Esophagus squamous epithelium (tissue), 5 donors: ENCODE measurements at regions not wholly inside any gene's neighbourhood (a gene's known extent, or its start where the extent isn't known, plus 50 kb on each side); places are given as distances from the start of the nearest gene placed in this dataset.

ENCODE experiments used
- DNase-seq: peaks from one replicate; lab custom pipeline; 2025; lab: John Stamatoyannopoulos, UW
- H3K27ac ChIP-seq, 4 donors: fragments of 200-600 bp; sonication (generic); one replicate each; pipeline ENCODE4 v1.5.1; 2016 to 2019; ENCODE audit warnings: mild to moderate bottlenecking in 1 of 4
- H3K27me3 ChIP-seq, 4 donors: fragments of 200-600 bp; sonication (generic); 1 replicate in 3 of 4; 2 replicates in 1 of 4; pipeline versions ENCODE4 v1.5.1 to v1.6.0; 2017 to 2021; ENCODE audit warnings: antibody characterized with exemption in 1 of 4
- H3K36me3 ChIP-seq, 3 donors: fragments of 200-600 bp; sonication (generic); one replicate each; pipeline ENCODE4 v1.5.1; 2016 to 2019
- H3K4me1 ChIP-seq, 3 donors: fragments of 200-600 bp; sonication (generic); one replicate each; pipeline ENCODE4 v1.5.1; 2017 to 2019
- H3K4me3 ChIP-seq, 4 donors: fragments of 200-600 bp; sonication (generic); 1 replicate in 3 of 4; 2 replicates in 1 of 4; pipeline ENCODE4 v1.5.1; 2016 to 2019; ENCODE audit warnings: mild to moderate bottlenecking in 2 of 4, moderate library complexity in 1 of 4
- H3K9me3 ChIP-seq, 3 donors: fragments of 200-600 bp; sonication (generic); one replicate each; pipeline ENCODE4 v1.5.1; 2016 to 2019
- POLR2A ChIP-seq, 4 donors: fragments of 450-650 bp; IDR thresholded peaks; one replicate each; pipeline ENCODE4 v1.6.1; 2017; ENCODE audit warnings: antibody characterized with exemption in 4 of 4, mild to moderate bottlenecking in 4 of 4, moderate library complexity in 3 of 4
- WGBS, 2 donors: methylation state at CpG; one replicate each; pipeline ENCODE4 v1.1.5; 2018; 5-methylcytosine and 5-hydroxymethylcytosine counted together
- intact Hi-C: fragments of 100-400 bp; cut with DNase I; formaldehyde crosslinking; loops from one replicate; pipeline ENCODE4 v1.15.0; 2022
- TF ChIP-seq, protein P1 (sequence below), 6 experiments: fragments of 450-650 bp in 4 of 6; fragments of 200-600 bp in 2 of 6; sonication (generic) in 2 of 6; IDR thresholded peaks; one replicate each; pipeline ENCODE4 v1.5.1; 2016 to 2019; ENCODE audit warnings: antibody characterized with exemption in 6 of 6, mild to moderate bottlenecking in 4 of 6, moderate library complexity in 4 of 6
- donor health status: DM: yes; HTN: yes; CAD: no.

DNA sequence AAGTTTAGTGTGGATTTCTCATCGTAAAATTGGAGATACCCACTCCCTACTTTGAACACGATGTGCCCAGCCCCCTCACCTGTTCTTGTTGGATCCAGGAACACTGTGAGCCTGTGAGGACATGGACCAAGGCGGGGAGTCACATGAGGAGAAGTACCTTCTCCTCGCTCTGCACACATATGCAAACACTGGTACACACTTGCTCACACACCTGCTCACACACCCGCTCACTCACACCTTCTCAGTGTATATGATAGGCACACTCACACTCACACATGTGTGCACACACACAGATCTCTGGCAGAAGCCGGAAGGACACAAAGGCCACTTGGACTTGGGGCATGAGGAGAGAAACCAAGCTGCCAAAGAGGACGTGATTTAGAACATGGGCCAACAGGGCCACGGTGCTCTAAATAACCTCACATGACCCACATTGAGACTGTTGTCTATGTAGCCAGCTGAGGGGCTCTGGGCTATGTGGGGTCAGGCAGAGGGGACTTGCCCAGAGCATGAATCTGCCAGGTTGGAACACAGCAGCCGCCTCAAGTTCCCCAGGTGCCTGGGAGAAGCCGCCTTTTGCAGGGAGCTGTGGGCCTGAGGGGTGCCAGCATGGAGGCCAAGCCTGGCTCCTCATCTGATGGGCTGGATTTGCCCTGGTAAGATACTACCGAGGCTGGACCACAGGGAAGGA, 283.0 kb upstream of the IRX4 start:
- peaks cover 0 to 32% (median 0%) of the 10 kb centered on the region in 4 donors for H3K27me3 ChIP-seq
- TF ChIP-seq, protein P1, sequence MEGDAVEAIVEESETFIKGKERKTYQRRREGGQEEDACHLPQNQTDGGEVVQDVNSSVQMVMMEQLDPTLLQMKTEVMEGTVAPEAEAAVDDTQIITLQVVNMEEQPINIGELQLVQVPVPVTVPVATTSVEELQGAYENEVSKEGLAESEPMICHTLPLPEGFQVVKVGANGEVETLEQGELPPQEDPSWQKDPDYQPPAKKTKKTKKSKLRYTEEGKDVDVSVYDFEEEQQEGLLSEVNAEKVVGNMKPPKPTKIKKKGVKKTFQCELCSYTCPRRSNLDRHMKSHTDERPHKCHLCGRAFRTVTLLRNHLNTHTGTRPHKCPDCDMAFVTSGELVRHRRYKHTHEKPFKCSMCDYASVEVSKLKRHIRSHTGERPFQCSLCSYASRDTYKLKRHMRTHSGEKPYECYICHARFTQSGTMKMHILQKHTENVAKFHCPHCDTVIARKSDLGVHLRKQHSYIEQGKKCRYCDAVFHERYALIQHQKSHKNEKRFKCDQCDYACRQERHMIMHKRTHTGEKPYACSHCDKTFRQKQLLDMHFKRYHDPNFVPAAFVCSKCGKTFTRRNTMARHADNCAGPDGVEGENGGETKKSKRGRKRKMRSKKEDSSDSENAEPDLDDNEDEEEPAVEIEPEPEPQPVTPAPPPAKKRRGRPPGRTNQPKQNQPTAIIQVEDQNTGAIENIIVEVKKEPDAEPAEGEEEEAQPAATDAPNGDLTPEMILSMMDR (IDR thresholded peaks at IDR 0.05), result no peak
- no peak for TF ChIP-seq POLR2A (IDR thresholded peaks at IDR 0.05)
- no peak overlapping the region for H3K4me3 ChIP-seq
- H3K27ac ChIP-seq, result no peak overlapping the region
- DNase-seq, result no peak
- intact Hi-C loops, result no loop called here
- no peaks in the 10 kb centered on the region for H3K9me3 ChIP-seq
- 59 to 84% methylated on average over 5 to 8 of the region's 11 CpGs for WGBS, 2 donors
- no peaks in the 10 kb centered on the region for H3K36me3 ChIP-seq
- no peaks in the 10 kb centered on the region for H3K4me1 ChIP-seq

DNA sequence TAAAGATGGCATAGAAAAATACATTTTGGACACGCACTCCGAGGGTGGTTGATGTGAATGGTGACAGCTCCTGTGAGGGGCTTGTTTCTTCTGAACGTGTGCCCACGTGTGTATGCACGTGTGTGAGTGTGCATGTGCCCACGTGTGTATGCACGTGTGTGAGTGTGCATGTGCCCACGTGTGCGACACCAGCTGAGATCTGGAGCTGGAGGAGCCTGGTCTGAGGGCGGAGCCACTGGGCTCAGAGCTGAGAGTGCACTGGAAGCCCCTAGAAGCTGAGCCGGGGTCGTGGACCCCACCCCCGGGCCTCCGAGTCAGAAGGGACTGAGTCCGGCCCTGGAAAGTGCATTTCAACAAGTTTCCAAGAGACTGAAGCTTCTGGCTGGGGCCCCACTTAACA, 282.5 kb upstream of the IRX4 start:
- intact Hi-C loops, result no loop called here
- Histone ChIP-seq H3K4me1 (no peaks in the 10 kb centered on the region), H3K9me3 (no peaks in the 10 kb centered on the region), H3K36me3 (no peaks in the 10 kb centered on the region), H3K27me3 (peaks cover 0 to 27% (median 0%) of the 10 kb centered on the region in 4 donors), H3K27ac (no peak overlapping the region), H3K4me3 (no peak overlapping the region)
- TF ChIP-seq, protein P1 (IDR thresholded peaks at IDR 0.05), result no peak
- TF ChIP-seq POLR2A (IDR thresholded peaks at IDR 0.05), result no peak
- WGBS, 2 donors, result 67 to 72% methylated on average over 12 to 15 of the region's 15 CpGs
- DNase-seq, result no peak

DNA sequence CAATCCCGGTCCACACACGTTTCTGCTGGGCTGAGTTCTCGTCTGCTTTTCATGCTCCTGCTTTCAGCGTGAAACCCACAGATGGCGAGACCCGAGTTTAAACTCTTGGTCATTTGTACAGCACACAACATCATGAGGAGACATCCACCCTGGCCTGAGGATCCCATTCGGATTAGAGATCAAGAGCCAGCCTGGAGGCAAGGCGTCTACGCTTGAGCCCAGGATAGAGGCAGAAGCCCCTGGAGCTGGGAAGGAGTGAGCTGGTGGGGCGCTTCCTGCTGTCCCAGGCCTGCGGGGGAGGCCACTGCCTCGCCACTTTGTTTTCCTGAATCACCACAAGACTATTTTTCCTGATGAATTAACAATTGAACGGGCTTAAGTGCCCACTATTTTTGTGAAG, 281.9 kb upstream of the IRX4 start:
- Histone ChIP-seq H3K4me3 (no peak overlapping the region), H3K36me3 (no peaks in the 10 kb centered on the region), H3K4me1 (no peaks in the 10 kb centered on the region), H3K27ac (no peak overlapping the region), H3K9me3 (no peaks in the 10 kb centered on the region), H3K27me3 (peaks cover 0 to 21% (median 0%) of the 10 kb centered on the region in 4 donors)
- intact Hi-C loops, result no loop called here
- TF ChIP-seq, protein P1 (IDR thresholded peaks at IDR 0.05), result no peak
- no peak for TF ChIP-seq POLR2A (IDR thresholded peaks at IDR 0.05)
- 48 to 49% methylated on average over 10 to 11 of the region's 13 CpGs for WGBS, 2 donors
- no peak for DNase-seq

DNA sequence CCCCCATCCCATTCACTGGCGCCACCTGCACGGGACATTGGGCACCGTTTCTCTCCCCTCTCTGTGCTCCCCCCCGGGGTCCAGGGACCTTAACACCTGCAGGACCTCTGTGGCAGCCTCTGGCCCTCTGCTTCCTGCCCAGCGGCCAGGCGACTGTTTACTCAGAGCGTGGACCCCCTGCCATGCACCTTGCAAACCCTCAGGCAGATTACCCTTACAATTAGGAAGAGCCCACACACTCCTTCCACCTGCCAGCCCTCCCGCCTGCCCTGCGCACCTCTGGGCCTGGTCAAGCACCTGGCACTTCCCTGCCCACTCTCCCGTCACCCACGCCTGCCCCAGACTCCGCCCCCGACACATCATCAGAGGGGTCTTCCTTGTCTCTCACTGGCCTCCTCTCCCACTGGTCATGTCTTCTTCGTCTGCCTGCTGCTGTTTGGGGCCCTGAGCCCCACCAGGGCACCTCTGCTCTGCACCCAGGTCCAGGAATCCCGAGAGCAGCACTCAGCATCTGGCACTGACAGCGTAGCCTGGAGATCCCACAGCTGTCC, 281.3 kb upstream of the IRX4 start:
- Histone ChIP-seq H3K9me3 (no peaks in the 10 kb centered on the region), H3K4me3 (no peak overlapping the region), H3K4me1 (no peaks in the 10 kb centered on the region), H3K27me3 (peaks cover 0 to 16% (median 0%) of the 10 kb centered on the region in 4 donors), H3K27ac (no peak overlapping the region), H3K36me3 (no peaks in the 10 kb centered on the region)
- TF ChIP-seq, protein P1 (IDR thresholded peaks at IDR 0.05), result no peak
- TF ChIP-seq POLR2A (IDR thresholded peaks at IDR 0.05), result no peak
- intact Hi-C loops, result no loop called here
- DNase-seq, result no peak
- WGBS, 2 donors, result 57 to 71% methylated on average over 13 to 14 of the region's 16 CpGs

DNA sequence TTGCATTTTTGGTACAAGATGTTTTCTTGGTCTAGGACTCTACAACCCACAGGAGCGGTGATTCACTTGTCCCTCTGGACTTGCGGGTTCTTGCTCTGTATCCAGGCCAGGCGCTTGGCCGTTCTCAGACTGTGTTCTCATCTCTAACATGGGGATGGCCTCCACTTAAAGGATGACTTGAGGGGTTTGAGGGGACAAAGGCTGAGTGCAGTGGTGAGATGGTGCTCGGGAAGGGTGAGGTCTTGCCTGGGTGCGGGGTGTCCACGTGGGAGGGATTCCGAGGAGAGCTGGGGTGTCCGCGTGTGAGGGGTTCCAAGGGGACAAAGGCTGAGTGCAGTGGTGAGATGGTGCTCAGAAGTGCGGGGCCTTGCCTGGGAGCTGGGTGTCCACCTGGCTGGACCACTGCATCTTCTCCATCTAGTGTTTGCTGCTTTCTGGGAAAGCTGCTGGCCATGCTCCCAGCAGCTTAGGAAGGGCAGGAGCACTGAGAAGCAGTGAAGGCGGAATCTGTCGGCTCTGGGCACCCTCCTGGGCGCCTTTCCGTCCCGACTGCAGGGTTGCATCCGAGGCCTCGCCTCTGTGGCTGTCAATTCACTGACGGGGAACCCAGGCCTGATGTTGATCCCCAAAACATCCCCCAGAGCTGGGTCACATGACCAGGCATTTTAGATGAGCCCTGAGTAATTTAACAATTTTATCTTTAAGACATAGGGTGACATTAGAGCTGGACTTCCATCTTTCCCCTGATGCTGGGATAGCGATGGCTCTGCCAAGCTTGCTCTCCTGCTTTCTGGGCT, 280.5 kb upstream of the IRX4 start:
- H3K9me3 ChIP-seq, result no peaks in the 10 kb centered on the region
- WGBS, 2 donors, result 86 to 91% methylated on average over 13 to 20 of the region's 20 CpGs
- no peak for TF ChIP-seq POLR2A (IDR thresholded peaks at IDR 0.05)
- TF ChIP-seq, protein P1 (IDR thresholded peaks at IDR 0.05), result no peak
- no peak for DNase-seq
- H3K4me1 ChIP-seq, result no peaks in the 10 kb centered on the region
- no peak overlapping the region for H3K27ac ChIP-seq
- H3K36me3 ChIP-seq, result no peaks in the 10 kb centered on the region
- H3K27me3 ChIP-seq, result peaks cover 0 to 16% (median 0%) of the 10 kb centered on the region in 4 donors
- H3K4me3 ChIP-seq, result no peak overlapping the region
- intact Hi-C loops, result no loop called here
